DND-41 (cell line): ENCODE measurements at regions not wholly inside any gene's neighbourhood (a gene's known extent, or its start where the extent isn't known, plus 50 kb on each side); places are given as distances from the start of the nearest gene placed in this dataset.
"Not testable (repeated sequence)": the region's sequence is repeated elsewhere in the genome, so short reads cannot be mapped to it uniquely, and the experiment has no call there.

Experiments used
- ATAC-seq: fragments of 200-7000 bp; cut with Tn5 transposase; 3 replicates; pipeline ENCODE4 v1.9.1; 2021; ENCODE audit warnings: low read depth; ENCODE audit not compliant: insufficient read depth
- DNase-seq: peaks from one replicate; pipeline ENCODE4 v3.0.0-alpha.2; 2020
- H2AFZ ChIP-seq: 2 replicates; pipeline ENCODE4 v1.6.0; 2012; ENCODE audit warnings: low read depth, low read length
- H3K27ac ChIP-seq: 2 replicates; pipeline ENCODE4 v1.5.1; 2012; ENCODE audit warnings: low read length, inconsistent platforms
- H3K27me3 ChIP-seq: fragments of 200-600 bp; sonication (generic); 2 replicates; pipeline ENCODE4 v1.6.0; 2012; ENCODE audit warnings: low read length, mild to moderate bottlenecking, inconsistent platforms; ENCODE audit not compliant: insufficient read depth, poor library complexity
- H3K36me3 ChIP-seq: 2 replicates; pipeline ENCODE4 v1.5.1; 2012; ENCODE audit warnings: low read length, inconsistent platforms; ENCODE audit not compliant: insufficient read depth
- H3K4me1 ChIP-seq: 2 replicates; pipeline ENCODE4 v1.5.1; 2012; ENCODE audit warnings: mild to moderate bottlenecking, low read length; ENCODE audit not compliant: insufficient read depth
- H3K4me2 ChIP-seq: 2 replicates; pipeline ENCODE4 v1.6.0; 2012; ENCODE audit warnings: mild to moderate bottlenecking, moderate library complexity, low read length, inconsistent platforms; ENCODE audit not compliant: insufficient read depth
- H3K4me3 ChIP-seq, 2 experiments: fragments of 200-600 bp in 1 of 2; shearing (Covaris generic) in 1 of 2; 2 replicates each; pipeline ENCODE4 v1.5.1; 2012 to 2016; ENCODE audit warnings: inconsistent platforms in 2 of 2, low read length in 2 of 2, mild to moderate bottlenecking in 2 of 2, low read depth in 1 of 2, moderate library complexity in 1 of 2
- H3K79me2 ChIP-seq: 2 replicates; pipeline ENCODE4 v1.6.0; 2012; ENCODE audit warnings: low read length, inconsistent platforms; ENCODE audit not compliant: insufficient read depth
- H3K9ac ChIP-seq: 2 replicates; pipeline ENCODE4 v1.6.0; 2012; ENCODE audit warnings: low read depth, mild to moderate bottlenecking, inconsistent platforms, low read length, moderate library complexity
- H3K9me3 ChIP-seq: 2 replicates; pipeline ENCODE4 v1.5.1; 2012; ENCODE audit warnings: low read length, moderate library complexity, mild to moderate bottlenecking, inconsistent platforms; ENCODE audit not compliant: insufficient read depth, severe bottlenecking
- H4K20me1 ChIP-seq: 2 replicates; pipeline ENCODE4 v1.6.0; 2012; ENCODE audit warnings: low read length; ENCODE audit not compliant: insufficient read depth
- EZH2 ChIP-seq: IDR thresholded peaks from 3 replicates; pipeline ENCODE4 v1.6.1; 2012; ENCODE audit warnings: borderline replicate concordance, low read depth, mild to moderate bottlenecking, moderate library complexity, low read length, inconsistent platforms; ENCODE audit not compliant: severe bottlenecking
- TF ChIP-seq, protein P1 (sequence below): IDR thresholded peaks from 2 replicates; pipeline ENCODE4 v1.5.1; 2012; ENCODE audit warnings: borderline replicate concordance, low read length, moderate library complexity, mild to moderate bottlenecking; ENCODE audit not compliant: poor library complexity, severe bottlenecking; ENCODE audit errors: extremely low read depth

DNA sequence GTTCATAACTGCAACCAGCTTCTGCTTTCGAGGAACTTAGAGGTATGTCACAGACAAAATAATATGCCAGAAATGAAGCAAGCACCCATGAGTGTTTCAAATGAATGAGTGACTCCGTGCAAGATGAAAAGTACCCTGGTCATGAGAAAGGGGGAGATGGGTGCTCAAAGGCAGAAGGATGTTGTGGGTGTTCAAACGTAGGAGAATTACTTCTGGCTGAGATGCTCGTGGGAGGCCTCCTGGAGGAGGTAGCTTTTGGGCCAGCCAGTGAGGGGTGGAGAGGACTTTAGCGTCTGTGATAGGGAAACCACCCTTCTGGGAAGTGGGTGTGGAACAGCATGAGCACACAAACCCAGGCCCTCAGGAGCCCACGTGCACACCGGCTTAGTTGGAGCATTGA is 113.8 kb downstream of the SYF2 start:
- ATAC-seq (no peak), DNase-seq (no peak)
- Histone ChIP-seq H3K79me2 (no peaks in the 10 kb centered on the region), H3K4me2 (no peak overlapping the region), H3K4me1 (no peaks in the 10 kb centered on the region), H2AFZ (no peak overlapping the region), H3K27me3 (no peaks in the 10 kb centered on the region), H4K20me1 (no peaks in the 10 kb centered on the region), H3K27ac (no peak overlapping the region), H3K9ac (no peak overlapping the region), H3K4me3 (no peak overlapping the region), H3K9me3 (no peaks in the 10 kb centered on the region), H3K36me3 (no peaks in the 10 kb centered on the region)
- TF ChIP-seq, protein P1, sequence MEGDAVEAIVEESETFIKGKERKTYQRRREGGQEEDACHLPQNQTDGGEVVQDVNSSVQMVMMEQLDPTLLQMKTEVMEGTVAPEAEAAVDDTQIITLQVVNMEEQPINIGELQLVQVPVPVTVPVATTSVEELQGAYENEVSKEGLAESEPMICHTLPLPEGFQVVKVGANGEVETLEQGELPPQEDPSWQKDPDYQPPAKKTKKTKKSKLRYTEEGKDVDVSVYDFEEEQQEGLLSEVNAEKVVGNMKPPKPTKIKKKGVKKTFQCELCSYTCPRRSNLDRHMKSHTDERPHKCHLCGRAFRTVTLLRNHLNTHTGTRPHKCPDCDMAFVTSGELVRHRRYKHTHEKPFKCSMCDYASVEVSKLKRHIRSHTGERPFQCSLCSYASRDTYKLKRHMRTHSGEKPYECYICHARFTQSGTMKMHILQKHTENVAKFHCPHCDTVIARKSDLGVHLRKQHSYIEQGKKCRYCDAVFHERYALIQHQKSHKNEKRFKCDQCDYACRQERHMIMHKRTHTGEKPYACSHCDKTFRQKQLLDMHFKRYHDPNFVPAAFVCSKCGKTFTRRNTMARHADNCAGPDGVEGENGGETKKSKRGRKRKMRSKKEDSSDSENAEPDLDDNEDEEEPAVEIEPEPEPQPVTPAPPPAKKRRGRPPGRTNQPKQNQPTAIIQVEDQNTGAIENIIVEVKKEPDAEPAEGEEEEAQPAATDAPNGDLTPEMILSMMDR, result no peak
- TF ChIP-seq EZH2, result no peak

DNA sequence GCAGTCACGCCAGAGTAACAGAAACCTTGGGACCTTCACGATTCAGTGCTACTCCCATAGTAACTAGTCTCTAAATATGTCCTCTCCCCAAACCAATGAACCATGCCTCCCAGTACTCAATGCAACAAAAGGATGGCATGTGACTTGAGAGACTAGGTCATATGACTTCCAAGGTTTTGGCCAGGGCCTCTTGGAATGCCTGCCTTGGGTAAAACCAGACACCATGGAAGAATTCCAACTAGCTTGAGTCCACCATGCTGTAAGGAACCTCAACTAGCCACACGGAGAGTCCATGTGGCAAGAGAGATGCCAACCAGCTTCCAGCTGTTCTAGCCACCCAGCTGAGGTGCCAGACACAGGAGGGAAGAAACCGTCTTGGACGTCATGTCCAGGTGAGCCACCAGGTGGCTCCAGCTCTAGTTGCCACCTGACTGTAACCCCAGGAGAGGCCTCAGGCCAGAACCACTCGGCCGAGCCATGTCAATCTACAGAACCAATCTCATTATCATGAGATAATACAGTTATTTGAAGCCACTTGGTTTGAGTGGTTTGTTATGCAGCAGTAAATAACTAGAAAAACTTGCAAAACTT is 115.0 kb downstream of the SYF2 start:
- H3K36me3 ChIP-seq, result no peaks in the 10 kb centered on the region
- ATAC-seq (peak; percentile 47; the same call in 1 of the 3 replicates), DNase-seq (peak; percentile 28)
- no peaks in the 10 kb centered on the region for H3K9me3 ChIP-seq
- H3K4me2 ChIP-seq, result no peak overlapping the region
- no peak overlapping the region for H3K4me3 ChIP-seq
- H3K79me2 ChIP-seq, result no peaks in the 10 kb centered on the region
- TF ChIP-seq EZH2, result no peak
- TF ChIP-seq, protein P1, result peak; percentile 57
- no peaks in the 10 kb centered on the region for H3K27me3 ChIP-seq
- no peaks in the 10 kb centered on the region for H3K4me1 ChIP-seq
- H3K27ac ChIP-seq, result no peak overlapping the region
- H3K9ac ChIP-seq, result no peak overlapping the region
- no peak overlapping the region for H2AFZ ChIP-seq
- no peaks in the 10 kb centered on the region for H4K20me1 ChIP-seq

DNA sequence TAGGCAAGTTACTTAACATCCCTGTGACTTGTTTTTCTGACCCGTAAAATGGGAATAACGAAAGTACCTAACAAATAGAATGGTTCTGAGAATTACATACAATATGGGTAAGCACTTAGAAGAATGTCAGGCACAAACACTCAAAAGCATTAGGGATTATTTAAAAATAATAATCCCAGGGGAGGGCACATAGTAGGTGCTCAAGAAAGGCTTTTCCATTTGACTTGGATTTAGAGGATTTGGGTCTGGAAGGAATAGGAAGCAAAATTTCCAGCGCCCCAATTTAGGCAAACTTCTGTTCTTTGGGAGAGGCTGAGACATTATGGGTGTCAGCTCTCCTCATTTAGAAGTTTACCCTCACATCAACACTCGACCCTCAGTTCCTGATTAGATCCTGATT is 115.5 kb downstream of the SYF2 start:
- DNase-seq (no peak), ATAC-seq (no peak)
- Histone ChIP-seq H3K4me1 (no peaks in the 10 kb centered on the region), H3K9me3 (no peaks in the 10 kb centered on the region), H3K9ac (no peak overlapping the region), H3K27ac (no peak overlapping the region), H3K36me3 (no peaks in the 10 kb centered on the region), H3K4me3 (no peak overlapping the region), H3K4me2 (no peak overlapping the region), H4K20me1 (no peaks in the 10 kb centered on the region), H3K79me2 (no peaks in the 10 kb centered on the region), H3K27me3 (no peaks in the 10 kb centered on the region), H2AFZ (no peak overlapping the region)
- TF ChIP-seq EZH2, result no peak
- TF ChIP-seq, protein P1, result no peak

DNA sequence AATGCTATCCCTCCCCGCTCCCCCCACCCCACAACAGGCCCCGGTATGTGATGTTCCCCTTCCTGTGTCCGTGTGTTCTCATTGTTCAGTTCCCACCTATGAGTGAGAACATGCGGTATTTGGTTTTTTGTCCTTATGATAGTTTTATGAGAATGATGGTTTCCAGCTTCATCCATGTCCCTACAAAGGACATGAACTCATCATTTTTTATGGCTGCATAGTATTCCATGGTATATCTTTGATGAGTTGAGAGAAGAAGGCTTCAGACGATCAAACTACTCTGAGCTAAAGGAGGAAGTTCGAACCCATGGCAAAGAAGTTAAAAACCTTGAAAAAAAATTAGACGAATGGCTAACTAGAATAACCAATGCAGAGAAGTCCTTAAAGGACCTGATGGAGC is 116.2 kb downstream of the SYF2 start:
- not testable (repeated sequence) for H3K9me3 ChIP-seq, H4K20me1 ChIP-seq, H3K27me3 ChIP-seq, H3K4me2 ChIP-seq, H3K36me3 ChIP-seq, H3K27ac ChIP-seq, H3K4me1 ChIP-seq, H3K79me2 ChIP-seq, H3K9ac ChIP-seq, ATAC-seq, H3K4me3 ChIP-seq, DNase-seq, H2AFZ ChIP-seq
